ENCODE measurements at regions not wholly inside any gene's neighbourhood (a gene's known extent, or its start where the extent isn't known, plus 50 kb on each side); places are given as distances from the start of the nearest gene placed in this dataset.
"Not testable (repeated sequence)": the region's sequence is repeated elsewhere in the genome, so short reads cannot be mapped to it uniquely, and the experiment has no call there.

- TF ChIP-seq CTCF, POLR2A (IDR thresholded peaks at IDR 0.05): not testable (repeated sequence)
Measured at GRCh38 chr2:132282104-132282503, 120.4 kb upstream of the ANKRD30BL start.

All from heart left ventricle (tissue), 13 donors.